ENCODE measurements at regions not wholly inside any gene's neighbourhood (a gene's known extent, or its start where the extent isn't known, plus 50 kb on each side); places are given as distances from the start of the nearest gene placed in this dataset.
"Not testable (repeated sequence)": the region's sequence is repeated elsewhere in the genome, so short reads cannot be mapped to it uniquely, and the experiment has no call there.

GRCh38 chr4:167883266-167883665, 209.1 kb upstream of the ANXA10 start:
- DNase-seq (ENCODE audit: low spot score), result no peak
- no peak for TF ChIP-seq CTCF (IDR thresholded peaks at IDR 0.05; ENCODE audit: extremely low read depth, missing control alignments)

- no peak for TF ChIP-seq CTCF (IDR thresholded peaks at IDR 0.05; ENCODE audit: extremely low read depth, missing control alignments)
- DNase-seq (ENCODE audit: low spot score), result no peak
Measured at GRCh38 chr4:167885071-167885470, 207.3 kb upstream of the ANXA10 start.

GRCh38 chr4:167885872-167886271, 206.5 kb upstream of the ANXA10 start:
- no peak for TF ChIP-seq CTCF (IDR thresholded peaks at IDR 0.05; ENCODE audit: extremely low read depth, missing control alignments)
- no peak for DNase-seq (ENCODE audit: low spot score)

- no peak for TF ChIP-seq CTCF (IDR thresholded peaks at IDR 0.05; ENCODE audit: extremely low read depth, missing control alignments)
Measured at GRCh38 chr4:167887726-167888125, 204.6 kb upstream of the ANXA10 start.

GRCh38 chr4:167890226-167890625, 202.1 kb upstream of the ANXA10 start:
- no peak for TF ChIP-seq CTCF (IDR thresholded peaks at IDR 0.05; ENCODE audit: extremely low read depth, missing control alignments)
- DNase-seq (ENCODE audit: low spot score), result no peak

More at GRCh38 chr4:167887726-167888125, 204.6 kb upstream of the ANXA10 start:
- DNase-seq (ENCODE audit: low spot score), result no peak

GRCh38 chr4:167893531-167893930, 198.8 kb upstream of the ANXA10 start:
- no peak for TF ChIP-seq CTCF (IDR thresholded peaks at IDR 0.05; ENCODE audit: extremely low read depth, missing control alignments)
- no peak for DNase-seq (ENCODE audit: low spot score)

GRCh38 chr4:167896260-167896659, 196.1 kb upstream of the ANXA10 start:
- DNase-seq (ENCODE audit: low spot score), result not testable (repeated sequence)

GRCh38 chr4:167897116-167897515, 195.2 kb upstream of the ANXA10 start:
- TF ChIP-seq CTCF (IDR thresholded peaks at IDR 0.05; ENCODE audit: extremely low read depth, missing control alignments), result no peak
- no peak for DNase-seq (ENCODE audit: low spot score)
